Liver (tissue), 8 donors: ENCODE measurements at regions not wholly inside any gene's neighbourhood (a gene's known extent, or its start where the extent isn't known, plus 50 kb on each side); places are given as distances from the start of the nearest gene placed in this dataset.

Experiments used
- DNase-seq: peaks from one replicate; pipeline ENCODE4 v3.0.0-alpha.2; 2017; ENCODE audit warnings: low spot score
- H3K27ac ChIP-seq, 2 donors: one replicate each; pipeline ENCODE4 v1.7.0; 2013; ENCODE audit warnings: inconsistent platforms in 2 of 2, low read length in 2 of 2, control low read depth in 1 of 2, low read depth in 1 of 2, mild to moderate bottlenecking in 1 of 2
- H3K27me3 ChIP-seq, 4 donors: one replicate each; pipeline versions ENCODE4 v1.6.1 to v1.7.0; 2013; ENCODE audit warnings: low read length in 3 of 4, inconsistent platforms in 1 of 4, mild to moderate bottlenecking in 1 of 4, moderate library complexity in 1 of 4; ENCODE audit not compliant: control insufficient read depth in 4 of 4, insufficient read depth in 4 of 4
- H3K36me3 ChIP-seq, 4 donors: one replicate each; pipeline versions ENCODE4 v1.6.1 to v1.7.0; 2013; ENCODE audit warnings: low read length in 3 of 4, mild to moderate bottlenecking in 3 of 4, low read depth in 1 of 4, moderate library complexity in 1 of 4; ENCODE audit not compliant: control insufficient read depth in 4 of 4, insufficient read depth in 3 of 4
- H3K4me1 ChIP-seq, 4 donors: one replicate each; pipeline versions ENCODE4 v1.6.1 to v1.7.0; 2013; ENCODE audit warnings: low read length in 3 of 4, mild to moderate bottlenecking in 3 of 4, moderate library complexity in 1 of 4; ENCODE audit not compliant: control insufficient read depth in 4 of 4, insufficient read depth in 4 of 4
- H3K4me3 ChIP-seq, 3 donors: one replicate each; pipeline versions ENCODE4 v1.6.1 to v1.7.0; 2013; ENCODE audit warnings: low read length in 3 of 3, control low read depth in 1 of 3, low read depth in 1 of 3, mild to moderate bottlenecking in 1 of 3
- H3K9ac ChIP-seq, 2 donors: one replicate each; pipeline ENCODE4 v1.7.0; 2013; ENCODE audit warnings: low read length in 2 of 2, mild to moderate bottlenecking in 2 of 2, moderate library complexity in 2 of 2, control low read depth in 1 of 2, low read depth in 1 of 2
- H3K9me3 ChIP-seq, 4 donors: one replicate each; pipeline versions ENCODE4 v1.6.1 to v1.7.0; 2013; ENCODE audit warnings: low read length in 3 of 4; ENCODE audit not compliant: control insufficient read depth in 4 of 4
- ATF3 ChIP-seq: IDR thresholded peaks from 2 replicates; pipeline ENCODE4 v1.6.1; 2016; ENCODE audit warnings: antibody characterized with exemption
- CTCF ChIP-seq: fragments of 150-350 bp; IDR thresholded peaks from 2 replicates; pipeline ENCODE4 v1.5.1; 2017; ENCODE audit warnings: improper control_type of control experiment, low read depth, low read length; ENCODE audit not compliant: missing input control
- EGR1 ChIP-seq, 2 donors: IDR thresholded peaks; 2 replicates each; pipeline ENCODE4 v1.6.1; 2016 to 2018; ENCODE audit warnings: antibody characterized with exemption in 2 of 2, low read depth in 2 of 2
- FOXA1 ChIP-seq: IDR thresholded peaks from 2 replicates; pipeline ENCODE4 v1.6.1; 2016; ENCODE audit warnings: antibody characterized with exemption
- FOXA2 ChIP-seq: IDR thresholded peaks from 2 replicates; pipeline ENCODE4 v1.6.1; 2016; ENCODE audit warnings: antibody characterized with exemption
- HNF4G ChIP-seq: IDR thresholded peaks from 2 replicates; pipeline ENCODE4 v1.6.1; 2016; ENCODE audit warnings: antibody characterized with exemption
- JUND ChIP-seq, 2 donors: IDR thresholded peaks; 2 replicates each; pipeline ENCODE4 v1.6.1; 2016; ENCODE audit warnings: antibody characterized with exemption in 2 of 2
- NR2F2 ChIP-seq: IDR thresholded peaks from 2 replicates; pipeline ENCODE4 v1.6.1; 2016; ENCODE audit warnings: antibody characterized with exemption
- RAD21 ChIP-seq, 2 donors: IDR thresholded peaks; 2 replicates each; pipeline ENCODE4 v1.6.1; 2016; ENCODE audit warnings: antibody characterized with exemption in 2 of 2, mild to moderate bottlenecking in 2 of 2
- RXRA ChIP-seq, 2 donors: IDR thresholded peaks; 2 replicates each; pipeline ENCODE4 v1.6.1; 2017 to 2018; ENCODE audit warnings: antibody characterized with exemption in 2 of 2, mild to moderate bottlenecking in 1 of 2
- SP1 ChIP-seq: IDR thresholded peaks from 2 replicates; pipeline ENCODE4 v1.6.1; 2018; ENCODE audit warnings: antibody characterized with exemption, mild to moderate bottlenecking
- TAF1 ChIP-seq: conservative IDR thresholded peaks from 2 replicates; pipeline ENCODE4 v1.6.1; 2016; ENCODE audit warnings: antibody characterized with exemption, mild to moderate bottlenecking
- YY1 ChIP-seq: IDR thresholded peaks from 2 replicates; pipeline ENCODE4 v1.6.1; 2016; ENCODE audit warnings: antibody characterized with exemption, mild to moderate bottlenecking
- ZBTB33 ChIP-seq: IDR thresholded peaks from 2 replicates; pipeline ENCODE4 v1.6.1; 2016; ENCODE audit warnings: antibody characterized with exemption
- WGBS: extraction: QIAGEN DNeasy Blood & Tissue Kit; methylation state at CpG from one replicate; pipeline ENCODE4 v1.1.7; 2013; 5-methylcytosine and 5-hydroxymethylcytosine counted together
- TF ChIP-seq, protein P1 (sequence below): IDR thresholded peaks from 2 replicates; pipeline ENCODE4 v1.6.1; 2016; ENCODE audit warnings: antibody characterized with exemption, mild to moderate bottlenecking
- TF ChIP-seq, protein P2 (sequence below): IDR thresholded peaks from 2 replicates; pipeline ENCODE4 v1.6.1; 2016; ENCODE audit warnings: antibody characterized with exemption
- donor health status: healthy.
- donor health status: healthy.
- donor health status: healthy.
- donor health status: healthy.
- donor health status: healthy.

DNA sequence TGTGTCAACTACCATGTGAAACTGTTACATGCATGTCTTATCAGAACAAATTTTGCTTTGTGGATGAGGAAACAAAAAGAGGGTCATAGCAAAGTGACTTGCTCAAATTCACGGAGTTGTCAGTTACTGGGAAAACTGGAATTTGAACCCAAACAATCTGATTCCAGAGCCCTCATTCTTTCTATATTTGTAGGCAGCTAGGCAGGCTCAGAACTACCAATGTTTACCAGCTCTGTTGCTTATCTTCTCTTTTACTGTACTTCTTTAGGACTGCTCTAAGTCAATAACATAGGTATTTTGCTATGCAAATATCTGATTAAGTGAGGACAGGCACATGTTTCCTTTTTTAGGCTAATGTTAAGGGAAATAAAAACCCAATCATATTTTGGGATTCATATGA lies 450.5 kb downstream of the ZPLD1 start (continued):
- TF ChIP-seq RXRA (IDR thresholded peaks at IDR 0.05), result no peak
- TF ChIP-seq FOXA1, result no peak
- TF ChIP-seq SP1, result no peak

DNA sequence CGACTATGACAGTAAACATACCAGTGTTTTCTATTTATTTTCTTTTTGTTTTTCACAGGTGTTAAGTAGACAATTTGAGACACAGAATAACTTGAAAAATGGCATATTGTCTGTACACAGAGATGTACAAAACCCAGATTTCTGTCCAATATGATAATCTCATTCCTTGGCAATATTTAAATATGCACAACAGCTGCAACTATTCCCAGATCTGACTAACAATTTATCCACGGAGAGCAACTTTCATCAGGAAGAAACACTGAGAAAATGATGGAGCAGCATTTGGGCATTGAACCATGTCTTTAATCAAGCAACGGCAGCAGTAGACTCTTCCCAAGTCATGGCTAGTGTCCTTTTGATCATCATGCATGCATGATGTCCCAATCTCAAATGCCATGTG lies 452.6 kb downstream of the ZPLD1 start:
- Histone ChIP-seq H3K36me3 (no peaks in the 10 kb centered on the region), H3K4me3 (no peak overlapping the region), H3K9ac (no peak overlapping the region), H3K27ac (no peak overlapping the region), H3K4me1 (peaks cover 0 to 1% (median 0%) of the 10 kb centered on the region in 4 donors), H3K27me3 (no peaks in the 10 kb centered on the region), H3K9me3 (no peaks in the 10 kb centered on the region)
- TF ChIP-seq, protein P1, sequence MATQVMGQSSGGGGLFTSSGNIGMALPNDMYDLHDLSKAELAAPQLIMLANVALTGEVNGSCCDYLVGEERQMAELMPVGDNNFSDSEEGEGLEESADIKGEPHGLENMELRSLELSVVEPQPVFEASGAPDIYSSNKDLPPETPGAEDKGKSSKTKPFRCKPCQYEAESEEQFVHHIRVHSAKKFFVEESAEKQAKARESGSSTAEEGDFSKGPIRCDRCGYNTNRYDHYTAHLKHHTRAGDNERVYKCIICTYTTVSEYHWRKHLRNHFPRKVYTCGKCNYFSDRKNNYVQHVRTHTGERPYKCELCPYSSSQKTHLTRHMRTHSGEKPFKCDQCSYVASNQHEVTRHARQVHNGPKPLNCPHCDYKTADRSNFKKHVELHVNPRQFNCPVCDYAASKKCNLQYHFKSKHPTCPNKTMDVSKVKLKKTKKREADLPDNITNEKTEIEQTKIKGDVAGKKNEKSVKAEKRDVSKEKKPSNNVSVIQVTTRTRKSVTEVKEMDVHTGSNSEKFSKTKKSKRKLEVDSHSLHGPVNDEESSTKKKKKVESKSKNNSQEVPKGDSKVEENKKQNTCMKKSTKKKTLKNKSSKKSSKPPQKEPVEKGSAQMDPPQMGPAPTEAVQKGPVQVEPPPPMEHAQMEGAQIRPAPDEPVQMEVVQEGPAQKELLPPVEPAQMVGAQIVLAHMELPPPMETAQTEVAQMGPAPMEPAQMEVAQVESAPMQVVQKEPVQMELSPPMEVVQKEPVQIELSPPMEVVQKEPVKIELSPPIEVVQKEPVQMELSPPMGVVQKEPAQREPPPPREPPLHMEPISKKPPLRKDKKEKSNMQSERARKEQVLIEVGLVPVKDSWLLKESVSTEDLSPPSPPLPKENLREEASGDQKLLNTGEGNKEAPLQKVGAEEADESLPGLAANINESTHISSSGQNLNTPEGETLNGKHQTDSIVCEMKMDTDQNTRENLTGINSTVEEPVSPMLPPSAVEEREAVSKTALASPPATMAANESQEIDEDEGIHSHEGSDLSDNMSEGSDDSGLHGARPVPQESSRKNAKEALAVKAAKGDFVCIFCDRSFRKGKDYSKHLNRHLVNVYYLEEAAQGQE, result no peak
- TF ChIP-seq YY1 (no peak), TAF1 (no peak), ATF3 (no peak), FOXA2 (no peak), NR2F2 (no peak), JUND (IDR thresholded peaks at IDR 0.05) (no peak), CTCF (no peak), HNF4G (no peak), EGR1 (IDR thresholded peaks at IDR 0.05; ENCODE audit: low read depth in 2 of 2) (no peak), SP1 (no peak), RAD21 (IDR thresholded peaks at IDR 0.05) (no peak), ZBTB33 (no peak)
- TF ChIP-seq, protein P2, sequence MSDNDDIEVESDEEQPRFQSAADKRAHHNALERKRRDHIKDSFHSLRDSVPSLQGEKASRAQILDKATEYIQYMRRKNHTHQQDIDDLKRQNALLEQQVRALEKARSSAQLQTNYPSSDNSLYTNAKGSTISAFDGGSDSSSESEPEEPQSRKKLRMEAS, result no peak
- no peak for DNase-seq
- 84% methylated on average over 3 of the region's 3 CpGs for WGBS
